Left renal pelvis (tissue), 4 donors: ENCODE measurements at regions not wholly inside any gene's neighbourhood (a gene's known extent, or its start where the extent isn't known, plus 50 kb on each side); places are given as distances from the start of the nearest gene placed in this dataset.
"Not testable (repeated sequence)": the region's sequence is repeated elsewhere in the genome, so short reads cannot be mapped to it uniquely, and the experiment has no call there.

Experiments
- DNase-seq, 4 donors: peaks; one replicate each; pipeline ENCODE4 v3.0.0-alpha.2; 2013; ENCODE audit warnings: low read depth in 4 of 4, low spot score in 3 of 4

- no peak for DNase-seq
Observed at GRCh38 chr2:8505311-8505920, 176.4 kb upstream of the ID2 start.

- no peak for DNase-seq
Observed at GRCh38 chr2:8506746-8507145, 175.1 kb upstream of the ID2 start.

- DNase-seq = no peak
Observed at GRCh38 chr2:8508766-8509165, 173.1 kb upstream of the ID2 start.

- DNase-seq = no peak
Observed at GRCh38 chr2:8509621-8510020, 172.2 kb upstream of the ID2 start.

GRCh38 chr2:8510055-8510454 is 171.8 kb upstream of the ID2 start:
- not testable (repeated sequence) for DNase-seq

GRCh38 chr2:8510519-8510918 is 171.3 kb upstream of the ID2 start:
- DNase-seq = no peak

- no peak for DNase-seq
Observed at GRCh38 chr2:8511868-8512612, 169.8 kb upstream of the ID2 start.

GRCh38 chr2:8513601-8514273 is 168.1 kb upstream of the ID2 start:
- no peak for DNase-seq

GRCh38 chr2:8514274-8514662 is 167.6 kb upstream of the ID2 start:
- no peak for DNase-seq

- no peak for DNase-seq
Observed at GRCh38 chr2:8514796-8515758, 166.8 kb upstream of the ID2 start.

GRCh38 chr2:8515864-8516533 is 165.9 kb upstream of the ID2 start:
- no peak for DNase-seq

- no peak for DNase-seq
Observed at GRCh38 chr2:8517850-8518498, 163.9 kb upstream of the ID2 start.

- DNase-seq = no peak
Observed at GRCh38 chr2:8518979-8519668, 162.7 kb upstream of the ID2 start.

- no peak for DNase-seq
Observed at GRCh38 chr2:8520791-8521344, 161.0 kb upstream of the ID2 start.

- DNase-seq = no peak
Observed at GRCh38 chr2:8522687-8523086, 159.2 kb upstream of the ID2 start.

GRCh38 chr2:8524388-8524787 is 157.5 kb upstream of the ID2 start:
- no peak for DNase-seq

- DNase-seq = no peak
Observed at GRCh38 chr2:8524823-8525222, 157.0 kb upstream of the ID2 start.

GRCh38 chr2:8525236-8525581 is 156.6 kb upstream of the ID2 start:
- no peak for DNase-seq
